ENCODE measurements at regions not wholly inside any gene's neighbourhood (a gene's known extent, or its start where the extent isn't known, plus 50 kb on each side); places are given as distances from the start of the nearest gene placed in this dataset.

- DNase-seq = no peak
Measured at GRCh38 chr16:35516551-35516950, 2057.1 kb downstream of the TP53TG3F start.

DNA sequence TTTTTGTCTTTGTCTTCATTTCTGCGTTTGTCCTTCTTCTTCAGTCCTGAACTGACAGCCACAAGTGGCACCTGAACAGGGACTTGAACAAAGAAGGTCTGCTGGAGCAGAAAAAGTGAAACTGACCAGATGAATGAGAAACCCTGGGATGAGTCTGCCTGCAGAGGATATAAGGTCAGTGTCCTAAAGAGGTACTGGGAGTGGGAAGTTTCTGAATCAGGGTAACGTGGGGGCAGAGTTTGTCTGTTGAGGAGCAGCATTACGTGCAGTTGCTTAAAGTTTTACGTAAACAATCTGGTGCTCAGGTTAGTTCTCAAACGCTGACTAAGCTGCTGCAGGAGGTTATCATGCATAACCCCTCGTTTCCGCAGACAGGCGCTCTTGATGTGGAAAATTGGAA is 2057.6 kb downstream of the TP53TG3F start:
- no peak for DNase-seq

- peak; percentile 4 for DNase-seq
Measured at GRCh38 chr16:35523991-35524390, 2064.6 kb downstream of the TP53TG3F start.

DNA sequence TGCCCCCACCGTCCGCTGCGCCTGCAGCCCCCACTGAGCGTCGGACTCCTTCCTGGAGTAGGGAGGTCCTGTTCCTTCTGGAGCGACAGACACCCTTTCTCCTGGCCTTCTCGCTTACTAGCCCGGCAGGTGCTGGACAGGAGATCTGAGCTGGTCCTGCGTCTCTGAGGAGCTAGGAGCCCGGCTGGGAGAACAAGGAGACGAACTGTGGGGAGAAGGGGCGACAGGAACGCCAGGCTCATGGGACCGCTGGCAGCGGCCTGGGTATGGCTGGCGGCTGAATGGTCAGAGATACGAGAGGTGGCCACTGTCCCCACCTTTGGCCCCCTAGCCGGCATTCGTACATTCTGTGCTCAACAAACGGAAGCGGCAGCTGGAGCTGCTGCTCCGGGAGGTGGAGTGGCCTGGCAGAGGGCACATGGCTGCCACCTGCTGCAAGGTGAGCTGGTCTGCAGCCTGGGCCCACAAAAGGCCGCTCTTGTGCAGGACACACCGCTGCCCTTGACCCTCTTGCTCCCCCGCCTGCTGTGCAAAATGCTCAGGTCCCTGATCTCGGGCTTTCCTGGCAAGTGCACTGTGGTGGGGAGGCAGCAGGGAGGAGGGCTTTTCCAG is 2066.7 kb downstream of the TP53TG3F start:
- peak; percentile 38 for DNase-seq

- DNase-seq = no peak
Measured at GRCh38 chr16:35532576-35532975, 2073.2 kb downstream of the TP53TG3F start.

- DNase-seq = no peak
Measured at GRCh38 chr16:35533683-35534082, 2074.3 kb downstream of the TP53TG3F start.

- no peak for DNase-seq
Measured at GRCh38 chr16:35543486-35543885, 2084.1 kb downstream of the TP53TG3F start.

GRCh38 chr16:35552763-35553162 is 2093.4 kb downstream of the TP53TG3F start:
- no peak for DNase-seq

DNA sequence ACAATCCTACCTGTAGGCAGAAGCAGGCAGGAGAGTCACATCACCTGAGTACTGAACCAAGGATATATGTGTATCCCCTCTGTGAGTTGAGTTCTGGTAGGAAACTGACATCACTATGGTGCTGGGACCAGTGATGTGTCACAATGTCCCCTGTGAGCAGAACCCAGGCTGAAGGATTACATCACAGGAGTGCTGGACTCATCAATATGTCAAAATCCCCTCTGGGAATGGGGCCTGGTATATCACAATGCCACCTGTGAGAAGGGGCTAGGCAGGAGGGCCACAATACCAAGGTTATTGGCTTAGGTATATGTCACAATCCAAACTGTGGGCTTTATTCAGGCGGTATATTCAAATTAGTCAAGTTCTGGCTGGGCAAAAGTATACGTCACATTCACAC is 2098.3 kb downstream of the TP53TG3F start:
- no peak for DNase-seq

GRCh38 chr16:35559911-35560636 is 2100.7 kb downstream of the TP53TG3F start:
- DNase-seq = peak; percentile 74

DNA sequence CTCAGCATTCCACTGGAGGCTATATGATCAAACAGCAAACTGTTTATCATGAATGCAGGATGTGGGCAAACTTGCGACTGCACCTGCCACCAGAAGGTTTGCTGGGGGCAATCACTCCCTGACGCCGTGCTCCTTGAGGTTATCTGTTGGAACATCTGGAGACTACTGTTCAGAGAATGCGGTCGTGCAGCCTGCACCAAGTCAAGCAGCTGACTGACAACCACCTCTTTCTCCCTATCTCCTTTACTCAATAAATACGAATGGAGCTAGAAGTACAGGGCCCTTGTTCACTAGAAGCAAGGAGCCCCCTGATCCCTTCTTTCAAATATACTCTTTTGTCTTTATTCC is 2101.2 kb downstream of the TP53TG3F start:
- DNase-seq = no peak

DNA sequence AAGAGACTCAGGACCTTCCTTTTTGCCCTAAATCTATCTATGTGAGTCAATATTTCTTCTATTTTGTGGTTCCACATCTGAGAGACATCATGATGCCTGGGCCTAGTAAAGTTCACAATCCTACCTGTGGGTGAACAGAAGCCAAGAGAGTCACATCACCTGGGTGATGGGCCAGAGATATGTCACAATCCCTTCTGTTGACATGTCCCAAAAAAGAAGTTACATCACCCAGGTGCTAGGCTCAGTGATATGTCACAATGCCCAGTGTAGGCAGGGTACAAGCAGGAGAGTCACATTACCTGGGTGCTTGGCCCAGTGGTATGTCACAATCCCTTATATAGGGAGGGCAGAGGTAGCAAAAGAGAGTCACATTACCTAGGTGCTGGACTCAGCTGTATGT is 2101.9 kb downstream of the TP53TG3F start:
- DNase-seq = no peak

DNA sequence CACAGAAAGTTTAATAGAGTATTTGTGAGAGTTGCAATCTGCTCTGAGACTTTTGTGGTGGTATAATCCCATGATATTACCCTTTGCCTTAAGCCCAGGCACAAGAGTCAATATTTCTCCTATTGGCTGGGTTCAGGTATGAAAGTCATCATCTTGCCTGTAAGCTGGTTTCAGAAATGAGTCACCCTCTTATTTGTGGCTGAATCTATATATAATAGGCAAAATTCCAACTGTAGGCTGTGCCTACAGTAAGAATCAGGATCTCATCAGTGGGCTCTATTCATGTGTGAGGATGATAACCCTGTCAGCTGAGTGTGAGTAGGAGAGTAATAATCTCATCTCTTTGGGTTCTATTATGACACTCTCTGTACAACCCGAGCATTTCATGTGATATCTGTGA is 2103.1 kb downstream of the TP53TG3F start:
- no peak for DNase-seq

- no peak for DNase-seq
Measured at GRCh38 chr16:35562919-35563318, 2103.5 kb downstream of the TP53TG3F start.

DNA sequence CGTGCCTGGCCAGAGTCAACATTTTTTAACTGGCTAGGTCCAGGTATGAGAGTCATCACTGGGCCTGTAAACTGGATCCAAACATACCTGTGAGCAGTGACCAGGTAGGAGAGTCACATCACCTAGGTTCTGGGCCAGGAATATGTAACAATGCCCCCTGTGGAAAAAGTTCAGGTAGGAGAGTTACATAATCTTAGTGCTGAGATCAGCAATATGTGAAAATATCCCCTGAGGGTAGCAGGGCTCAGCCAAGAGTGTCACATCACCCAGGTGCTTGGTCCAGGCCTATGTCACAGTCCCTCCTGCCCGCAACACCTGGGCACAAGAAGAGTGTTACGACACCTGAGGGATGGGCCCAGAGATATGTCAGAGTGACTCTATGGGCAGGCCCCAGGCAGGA is 2104.7 kb downstream of the TP53TG3F start:
- no peak for DNase-seq

GRCh38 chr16:35564889-35565288 is 2105.5 kb downstream of the TP53TG3F start:
- no peak for DNase-seq

- DNase-seq = no peak
Measured at GRCh38 chr16:35565626-35566025, 2106.2 kb downstream of the TP53TG3F start.

GRCh38 chr16:35569413-35569812 is 2110.0 kb downstream of the TP53TG3F start:
- no peak for DNase-seq

DNA sequence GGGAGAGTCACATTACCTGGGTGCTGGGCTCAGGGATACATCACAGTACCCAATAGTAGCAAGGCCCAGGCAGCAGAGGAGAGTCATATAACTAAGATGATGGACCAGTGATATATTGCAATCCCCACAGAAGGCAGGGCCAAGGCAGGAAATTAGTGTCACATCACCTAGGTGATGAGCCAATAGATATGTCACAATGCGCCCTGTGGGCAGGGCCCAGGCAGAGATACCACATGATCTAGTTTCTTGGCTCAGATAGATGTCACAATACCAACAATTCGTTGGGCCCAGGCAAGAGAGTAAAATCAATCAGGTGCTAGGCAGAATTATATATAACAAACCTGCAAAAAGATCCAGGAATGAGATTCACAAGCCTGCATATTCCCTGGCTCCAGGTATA is 2111.5 kb downstream of the TP53TG3F start:
- no peak for DNase-seq

GRCh38 chr16:35572186-35572585 is 2112.8 kb downstream of the TP53TG3F start:
- DNase-seq = no peak

DNA sequence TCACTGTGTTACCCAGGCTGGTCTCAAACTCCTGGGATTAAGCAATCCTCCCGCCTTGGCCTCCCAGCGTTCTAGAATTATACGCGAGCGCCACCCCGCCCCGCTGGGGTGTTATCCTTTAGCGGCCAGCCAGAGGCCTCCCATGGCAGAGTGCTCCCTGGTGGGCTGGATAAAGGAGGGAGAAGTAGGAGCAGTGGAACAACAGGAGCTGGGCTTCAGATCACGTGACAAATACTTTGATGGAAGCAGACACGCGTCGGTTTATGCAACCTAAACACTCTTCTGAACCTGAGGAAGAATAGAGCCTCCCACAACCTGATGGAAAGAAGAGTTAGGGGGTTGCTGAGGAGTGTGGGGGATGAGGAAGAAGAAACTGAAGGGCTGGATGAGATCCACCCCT is 2114.0 kb downstream of the TP53TG3F start:
- DNase-seq = no peak

DNA sequence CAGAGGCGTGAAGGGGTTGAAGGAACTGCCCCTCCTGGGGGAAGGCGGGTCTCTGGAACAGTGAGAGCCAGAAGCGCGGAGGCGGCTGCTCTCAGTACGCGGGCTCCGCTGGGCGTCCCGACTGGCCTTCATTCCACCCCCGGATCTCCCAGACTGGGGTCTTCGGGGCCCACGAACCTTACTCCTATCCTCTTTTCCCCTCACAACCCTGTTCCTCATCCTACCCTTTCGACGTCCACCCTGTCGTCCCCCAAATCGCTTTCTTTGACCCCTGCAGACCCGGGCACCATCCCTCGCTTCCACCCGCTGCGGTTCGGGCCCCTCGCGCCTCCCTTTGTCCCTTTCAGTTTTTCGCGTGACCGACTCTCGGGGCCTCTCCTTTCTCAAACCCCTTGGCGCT is 2114.6 kb downstream of the TP53TG3F start:
- DNase-seq = no peak

- DNase-seq = no peak
Measured at GRCh38 chr16:35574454-35575431, 2115.3 kb downstream of the TP53TG3F start.

GRCh38 chr16:35575432-35575821 is 2116.0 kb downstream of the TP53TG3F start:
- DNase-seq = no peak
